Fibroblast of the aortic adventitia (primary cell): ENCODE measurements at regions not wholly inside any gene's neighbourhood (a gene's known extent, or its start where the extent isn't known, plus 50 kb on each side); places are given as distances from the start of the nearest gene placed in this dataset.

ENCODE experiments used
- DNase-seq: peaks from one replicate; pipeline ENCODE4 v3.0.0-alpha.2; 2010; ENCODE audit warnings: low read depth
- H3K4me3 ChIP-seq: 2 replicates; pipeline ENCODE4 v1.5.1; 2011; ENCODE audit warnings: low read depth, mild to moderate bottlenecking, control low read depth, low read length, moderate library complexity
- TF ChIP-seq, protein P1 (sequence below): IDR thresholded peaks from 2 replicates; pipeline ENCODE4 v1.5.1; 2011; ENCODE audit warnings: mild to moderate bottlenecking, low read length, control low read depth, inconsistent platforms; ENCODE audit not compliant: insufficient read depth

DNA sequence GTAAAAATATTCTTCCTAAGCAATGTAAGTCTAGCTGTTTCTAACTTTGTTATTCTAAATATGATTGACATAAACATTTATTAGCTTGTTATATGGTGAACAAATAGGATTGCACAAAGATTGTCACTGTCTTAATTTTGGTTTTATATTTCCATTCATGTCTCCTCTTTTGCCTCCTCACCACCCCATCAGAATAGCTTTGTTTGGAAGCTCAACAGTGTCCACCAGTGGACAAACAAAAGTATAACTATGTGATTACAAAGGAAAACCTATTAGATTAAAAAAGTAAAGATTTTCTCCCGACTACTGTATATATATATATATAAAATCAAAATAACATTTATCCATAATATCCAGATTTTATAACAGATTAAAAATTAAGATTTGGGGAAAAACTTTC, 468.2 kb downstream of the ZIC3 start:
- TF ChIP-seq, protein P1, sequence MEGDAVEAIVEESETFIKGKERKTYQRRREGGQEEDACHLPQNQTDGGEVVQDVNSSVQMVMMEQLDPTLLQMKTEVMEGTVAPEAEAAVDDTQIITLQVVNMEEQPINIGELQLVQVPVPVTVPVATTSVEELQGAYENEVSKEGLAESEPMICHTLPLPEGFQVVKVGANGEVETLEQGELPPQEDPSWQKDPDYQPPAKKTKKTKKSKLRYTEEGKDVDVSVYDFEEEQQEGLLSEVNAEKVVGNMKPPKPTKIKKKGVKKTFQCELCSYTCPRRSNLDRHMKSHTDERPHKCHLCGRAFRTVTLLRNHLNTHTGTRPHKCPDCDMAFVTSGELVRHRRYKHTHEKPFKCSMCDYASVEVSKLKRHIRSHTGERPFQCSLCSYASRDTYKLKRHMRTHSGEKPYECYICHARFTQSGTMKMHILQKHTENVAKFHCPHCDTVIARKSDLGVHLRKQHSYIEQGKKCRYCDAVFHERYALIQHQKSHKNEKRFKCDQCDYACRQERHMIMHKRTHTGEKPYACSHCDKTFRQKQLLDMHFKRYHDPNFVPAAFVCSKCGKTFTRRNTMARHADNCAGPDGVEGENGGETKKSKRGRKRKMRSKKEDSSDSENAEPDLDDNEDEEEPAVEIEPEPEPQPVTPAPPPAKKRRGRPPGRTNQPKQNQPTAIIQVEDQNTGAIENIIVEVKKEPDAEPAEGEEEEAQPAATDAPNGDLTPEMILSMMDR: no peak
- no peak for DNase-seq
- H3K4me3 ChIP-seq: no peak overlapping the region

DNA sequence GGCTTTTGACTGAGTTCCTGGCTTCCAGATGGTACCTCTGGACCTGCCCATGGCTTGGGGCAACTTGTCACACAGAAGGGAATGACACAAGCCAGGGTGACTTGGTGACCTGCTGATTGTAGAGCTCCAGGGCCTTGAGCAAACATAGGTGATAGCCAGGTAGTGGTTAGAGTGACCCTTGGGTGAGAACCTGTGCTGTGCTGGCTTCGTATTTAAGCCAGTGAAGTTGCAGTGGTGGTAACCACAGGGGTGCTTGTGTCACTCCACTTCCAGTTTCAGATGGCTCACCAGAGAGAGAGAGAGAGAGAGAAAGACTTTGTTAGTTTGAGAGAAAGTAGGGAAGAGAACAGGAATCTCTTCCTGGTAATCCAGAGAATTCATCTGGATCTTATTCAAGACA, 471.6 kb downstream of the ZIC3 start:
- DNase-seq: no peak
- TF ChIP-seq, protein P1: no peak
- no peak overlapping the region for H3K4me3 ChIP-seq

DNA sequence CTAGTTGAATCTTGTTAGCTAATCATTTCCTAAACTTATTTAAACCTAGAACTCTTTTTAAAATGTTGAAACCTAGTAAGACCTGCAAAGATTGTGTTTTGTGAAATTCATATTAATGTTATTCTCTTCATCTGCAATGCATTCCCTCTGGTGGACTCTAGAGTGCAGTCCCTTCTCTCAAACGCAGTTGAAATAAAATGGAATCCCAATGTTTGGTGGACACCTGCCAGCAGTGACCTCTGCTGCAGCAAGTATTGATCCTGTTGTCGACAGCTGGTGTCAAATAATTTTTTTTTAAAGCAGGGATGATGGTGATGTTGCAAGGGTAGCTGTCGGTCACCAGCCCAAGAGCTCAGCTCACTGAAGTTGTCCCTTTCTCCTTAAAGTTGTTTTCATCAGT, 492.0 kb downstream of the ZIC3 start:
- TF ChIP-seq, protein P1: no peak
- no peak overlapping the region for H3K4me3 ChIP-seq
- DNase-seq: no peak

DNA sequence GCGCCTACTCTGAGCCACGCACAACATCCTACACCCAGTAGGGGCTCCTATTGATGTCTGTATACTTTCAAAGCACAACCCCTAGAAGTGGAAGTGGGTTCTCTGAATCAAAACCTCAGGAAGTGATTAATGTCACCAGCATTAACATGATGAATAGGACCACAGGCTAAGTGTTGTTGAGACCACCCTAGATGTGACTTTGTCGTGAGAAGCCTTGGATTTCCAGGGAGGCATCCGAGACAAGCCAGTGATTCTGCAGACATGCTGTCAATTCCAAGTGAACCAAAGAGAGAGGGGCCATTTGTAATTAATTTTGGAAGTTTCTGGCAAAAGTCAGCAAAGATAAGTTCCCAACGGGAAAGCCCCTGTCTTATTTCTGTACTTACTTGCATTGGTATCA, 493.0 kb downstream of the ZIC3 start:
- no peak overlapping the region for H3K4me3 ChIP-seq
- no peak for DNase-seq
- TF ChIP-seq, protein P1: no peak

DNA sequence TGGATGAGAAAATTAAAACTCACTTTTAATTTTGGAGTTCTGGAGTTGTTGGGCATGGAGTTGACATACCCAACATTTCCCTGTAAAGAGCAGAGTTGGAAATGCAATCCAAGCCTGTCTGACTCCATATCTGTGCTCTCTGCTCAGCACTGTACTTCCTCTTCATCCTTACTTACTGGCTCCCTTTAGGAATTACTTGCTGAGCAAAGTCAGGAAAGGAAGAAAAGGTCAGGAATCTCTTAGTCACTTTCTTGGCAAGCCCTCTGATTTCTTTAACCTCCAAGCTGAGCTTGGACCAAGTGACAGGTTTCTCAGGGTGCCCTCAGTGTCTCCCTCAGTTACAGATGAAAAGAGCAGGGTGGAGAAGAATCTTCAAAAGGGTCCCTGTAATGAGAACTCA, 501.5 kb downstream of the ZIC3 start:
- DNase-seq: no peak
- no peak overlapping the region for H3K4me3 ChIP-seq
- TF ChIP-seq, protein P1: no peak

DNA sequence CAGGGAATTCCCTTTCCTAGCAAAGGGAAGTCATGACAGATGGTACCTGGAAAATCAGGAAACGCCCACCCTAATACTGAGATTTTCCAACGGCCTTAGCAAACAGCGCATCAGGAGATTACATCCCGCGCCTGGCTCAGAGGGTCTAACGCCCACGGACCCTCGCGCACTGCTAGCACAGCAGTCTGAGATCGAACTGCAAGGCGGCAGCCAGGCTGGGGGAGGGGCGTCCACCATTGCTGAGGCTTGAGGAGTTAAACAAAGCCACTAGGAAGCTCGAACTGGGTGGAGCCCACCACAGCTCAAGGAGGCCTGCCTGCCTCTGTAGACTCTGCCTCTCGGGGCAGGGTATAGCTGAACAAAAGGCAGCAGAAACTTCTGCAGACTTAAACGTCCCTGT, 507.7 kb downstream of the ZIC3 start:
- TF ChIP-seq, protein P1: no peak
- no peak overlapping the region for H3K4me3 ChIP-seq
- DNase-seq: no peak

DNA sequence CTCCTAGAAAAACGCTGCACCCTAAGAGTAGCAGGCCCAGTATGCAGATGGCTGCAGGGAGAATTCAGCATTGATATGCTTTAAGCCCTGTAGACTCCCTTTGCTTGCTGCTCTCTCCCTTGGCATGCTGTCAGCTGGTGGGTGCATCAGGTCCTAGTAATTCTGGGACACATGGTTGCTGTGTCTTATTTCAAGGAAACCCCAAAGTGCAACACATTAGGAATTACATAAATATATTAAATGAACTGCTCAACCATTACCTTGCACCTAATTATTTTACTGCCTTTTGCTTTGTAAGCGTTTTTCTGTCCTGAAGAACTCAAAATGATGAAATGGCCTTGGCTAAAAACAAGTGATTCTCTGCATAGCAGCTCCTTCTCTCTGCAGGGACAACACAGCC, 516.3 kb downstream of the ZIC3 start:
- DNase-seq: no peak
- no peak overlapping the region for H3K4me3 ChIP-seq
- TF ChIP-seq, protein P1: no peak
